ENCODE measurements at regions not wholly inside any gene's neighbourhood (a gene's known extent, or its start where the extent isn't known, plus 50 kb on each side); places are given as distances from the start of the nearest gene placed in this dataset.

- CTCF ChIA-PET, result no interaction called here
- Histone ChIP-seq H3K4me3 (no peak overlapping the region), H3F3A (ENCODE audit: insufficient read depth, low read depth) (no peaks in the 10 kb centered on the region), H3K9me2 (ENCODE audit: insufficient read depth) (no peaks in the 10 kb centered on the region), H3K27me3 (ENCODE audit: insufficient read depth, low read depth) (no peaks in the 10 kb centered on the region), H3K27ac (no peak overlapping the region), H3K4me1 (replicated peaks; ENCODE audit: insufficient read depth) (no peaks in the 10 kb centered on the region), H3K36me3 (ENCODE audit: low read depth) (no peaks in the 10 kb centered on the region), H3K4me2 (no peak overlapping the region), H4K20me1 (ENCODE audit: insufficient read depth) (no peaks in the 10 kb centered on the region), H3K9me3 (ENCODE audit: insufficient read depth, low read depth) (peaks cover 12% of the 10 kb centered on the region), H2AFZ (no peak overlapping the region), H3K79me2 (ENCODE audit: low read depth) (no peaks in the 10 kb centered on the region)
- POLR2A ChIA-PET (ENCODE audit: unreplicated experiment), result no interaction called here
- intact Hi-C loops (cut with micrococcal nuclease; ENCODE audit: unreplicated experiment), result no loop called here
- TF ChIP-seq CTCF (conservative IDR thresholded peaks at IDR 0.05), result no peak
- TF ChIP-seq EZH2 (IDR thresholded peaks at IDR 0.05; ENCODE audit: low read depth), result no peak
- no TSS peak for BruUV-seq (replicated peaks)
- DNase-seq, result no peak
These were observed 308.9 kb upstream of the LRRTM4 start for GRCh38 chr2:77831060-77831459.

- no TSS peak for BruUV-seq (replicated peaks)
- POLR2A ChIA-PET (ENCODE audit: unreplicated experiment), result no interaction called here
- Histone ChIP-seq H3K4me3 (no peak overlapping the region), H3K36me3 (ENCODE audit: low read depth) (no peaks in the 10 kb centered on the region), H3F3A (ENCODE audit: insufficient read depth, low read depth) (no peaks in the 10 kb centered on the region), H4K20me1 (ENCODE audit: insufficient read depth) (no peaks in the 10 kb centered on the region), H3K4me1 (replicated peaks; ENCODE audit: insufficient read depth) (no peaks in the 10 kb centered on the region), H3K27me3 (ENCODE audit: insufficient read depth, low read depth) (no peaks in the 10 kb centered on the region), H3K9me2 (ENCODE audit: insufficient read depth) (no peaks in the 10 kb centered on the region), H3K4me2 (no peak overlapping the region), H3K9me3 (ENCODE audit: insufficient read depth, low read depth) (peaks cover 13% of the 10 kb centered on the region), H2AFZ (no peak overlapping the region), H3K79me2 (ENCODE audit: low read depth) (no peaks in the 10 kb centered on the region), H3K27ac (no peak overlapping the region)
- no peak for DNase-seq
- no peak for TF ChIP-seq CTCF (conservative IDR thresholded peaks at IDR 0.05)
- no peak for TF ChIP-seq EZH2 (IDR thresholded peaks at IDR 0.05; ENCODE audit: low read depth)
- CTCF ChIA-PET, result no interaction called here
- intact Hi-C loops (cut with micrococcal nuclease; ENCODE audit: unreplicated experiment), result no loop called here
These were observed 309.3 kb upstream of the LRRTM4 start for GRCh38 chr2:77831471-77831870.

GRCh38 chr2:77831898-77832297 lies 309.7 kb upstream of the LRRTM4 start:
- Histone ChIP-seq H4K20me1 (ENCODE audit: insufficient read depth) (no peaks in the 10 kb centered on the region), H3K9me3 (ENCODE audit: insufficient read depth, low read depth) (peaks cover 13% of the 10 kb centered on the region), H3K4me3 (no peak overlapping the region), H2AFZ (no peak overlapping the region), H3K27me3 (ENCODE audit: insufficient read depth, low read depth) (no peaks in the 10 kb centered on the region), H3K79me2 (ENCODE audit: low read depth) (no peaks in the 10 kb centered on the region), H3K27ac (no peak overlapping the region), H3K36me3 (ENCODE audit: low read depth) (no peaks in the 10 kb centered on the region), H3K4me2 (no peak overlapping the region), H3F3A (ENCODE audit: insufficient read depth, low read depth) (no peaks in the 10 kb centered on the region), H3K4me1 (replicated peaks; ENCODE audit: insufficient read depth) (no peaks in the 10 kb centered on the region), H3K9me2 (ENCODE audit: insufficient read depth) (no peaks in the 10 kb centered on the region)
- BruUV-seq (replicated peaks), result no TSS peak
- DNase-seq, result no peak
- CTCF ChIA-PET, result no interaction called here
- intact Hi-C loops (cut with micrococcal nuclease; ENCODE audit: unreplicated experiment), result no loop called here
- TF ChIP-seq EZH2 (IDR thresholded peaks at IDR 0.05; ENCODE audit: low read depth) (no peak), CTCF (conservative IDR thresholded peaks at IDR 0.05) (no peak)
- POLR2A ChIA-PET (ENCODE audit: unreplicated experiment), result no interaction called here

Measured in PC-9 (cell line).